ENCODE measurements at regions not wholly inside any gene's neighbourhood (a gene's known extent, or its start where the extent isn't known, plus 50 kb on each side); places are given as distances from the start of the nearest gene placed in this dataset.

DNA sequence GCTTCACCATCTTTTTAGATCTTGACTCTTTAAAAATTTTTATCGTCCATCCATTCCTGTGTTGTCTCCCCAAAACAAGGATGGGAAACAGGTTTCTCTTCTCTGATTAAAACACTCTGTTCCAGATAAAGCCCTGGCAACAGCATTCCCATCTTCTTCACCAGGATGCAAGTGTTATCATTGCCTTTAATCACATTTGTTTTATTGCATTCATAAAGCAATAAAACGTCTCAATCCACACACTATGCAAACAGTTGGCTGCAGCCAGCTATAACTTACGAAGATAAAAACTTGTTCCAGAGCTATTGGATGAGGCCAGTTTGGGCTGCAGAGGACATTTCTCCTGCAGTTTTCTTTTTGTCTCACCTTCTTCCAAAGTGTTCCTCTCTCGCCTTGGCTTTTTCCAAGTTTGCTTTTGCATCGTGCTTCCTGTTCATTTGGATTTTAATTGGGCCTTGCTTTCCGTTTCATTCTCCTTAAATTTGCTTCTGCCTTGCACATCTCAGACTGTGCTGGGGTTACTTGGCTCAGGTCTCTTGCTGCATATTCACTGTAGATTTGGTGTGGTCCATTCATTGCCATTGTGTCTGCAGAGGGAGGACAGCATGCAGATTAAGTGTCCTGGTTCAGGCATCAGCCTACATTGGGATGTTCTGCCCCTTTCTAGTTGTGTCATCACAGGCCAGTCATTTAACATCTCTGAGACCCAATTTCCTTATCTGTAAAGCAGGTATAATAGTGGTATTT, 136.5 kb upstream of the LIFR start (continued):
- TF ChIP-seq KDM1A (IDR thresholded peaks at IDR 0.05; ENCODE audit: borderline replicate concordance, low read length) (no peak), HDAC2 (IDR thresholded peaks at IDR 0.05; ENCODE audit: borderline replicate concordance in 1 of 2, low read depth in 2 of 2, low read length in 2 of 2) (no peak), BRCA1 (IDR thresholded peaks at IDR 0.05; ENCODE audit: low read depth, low read length) (no peak)
- TF ChIP-seq, protein P1, sequence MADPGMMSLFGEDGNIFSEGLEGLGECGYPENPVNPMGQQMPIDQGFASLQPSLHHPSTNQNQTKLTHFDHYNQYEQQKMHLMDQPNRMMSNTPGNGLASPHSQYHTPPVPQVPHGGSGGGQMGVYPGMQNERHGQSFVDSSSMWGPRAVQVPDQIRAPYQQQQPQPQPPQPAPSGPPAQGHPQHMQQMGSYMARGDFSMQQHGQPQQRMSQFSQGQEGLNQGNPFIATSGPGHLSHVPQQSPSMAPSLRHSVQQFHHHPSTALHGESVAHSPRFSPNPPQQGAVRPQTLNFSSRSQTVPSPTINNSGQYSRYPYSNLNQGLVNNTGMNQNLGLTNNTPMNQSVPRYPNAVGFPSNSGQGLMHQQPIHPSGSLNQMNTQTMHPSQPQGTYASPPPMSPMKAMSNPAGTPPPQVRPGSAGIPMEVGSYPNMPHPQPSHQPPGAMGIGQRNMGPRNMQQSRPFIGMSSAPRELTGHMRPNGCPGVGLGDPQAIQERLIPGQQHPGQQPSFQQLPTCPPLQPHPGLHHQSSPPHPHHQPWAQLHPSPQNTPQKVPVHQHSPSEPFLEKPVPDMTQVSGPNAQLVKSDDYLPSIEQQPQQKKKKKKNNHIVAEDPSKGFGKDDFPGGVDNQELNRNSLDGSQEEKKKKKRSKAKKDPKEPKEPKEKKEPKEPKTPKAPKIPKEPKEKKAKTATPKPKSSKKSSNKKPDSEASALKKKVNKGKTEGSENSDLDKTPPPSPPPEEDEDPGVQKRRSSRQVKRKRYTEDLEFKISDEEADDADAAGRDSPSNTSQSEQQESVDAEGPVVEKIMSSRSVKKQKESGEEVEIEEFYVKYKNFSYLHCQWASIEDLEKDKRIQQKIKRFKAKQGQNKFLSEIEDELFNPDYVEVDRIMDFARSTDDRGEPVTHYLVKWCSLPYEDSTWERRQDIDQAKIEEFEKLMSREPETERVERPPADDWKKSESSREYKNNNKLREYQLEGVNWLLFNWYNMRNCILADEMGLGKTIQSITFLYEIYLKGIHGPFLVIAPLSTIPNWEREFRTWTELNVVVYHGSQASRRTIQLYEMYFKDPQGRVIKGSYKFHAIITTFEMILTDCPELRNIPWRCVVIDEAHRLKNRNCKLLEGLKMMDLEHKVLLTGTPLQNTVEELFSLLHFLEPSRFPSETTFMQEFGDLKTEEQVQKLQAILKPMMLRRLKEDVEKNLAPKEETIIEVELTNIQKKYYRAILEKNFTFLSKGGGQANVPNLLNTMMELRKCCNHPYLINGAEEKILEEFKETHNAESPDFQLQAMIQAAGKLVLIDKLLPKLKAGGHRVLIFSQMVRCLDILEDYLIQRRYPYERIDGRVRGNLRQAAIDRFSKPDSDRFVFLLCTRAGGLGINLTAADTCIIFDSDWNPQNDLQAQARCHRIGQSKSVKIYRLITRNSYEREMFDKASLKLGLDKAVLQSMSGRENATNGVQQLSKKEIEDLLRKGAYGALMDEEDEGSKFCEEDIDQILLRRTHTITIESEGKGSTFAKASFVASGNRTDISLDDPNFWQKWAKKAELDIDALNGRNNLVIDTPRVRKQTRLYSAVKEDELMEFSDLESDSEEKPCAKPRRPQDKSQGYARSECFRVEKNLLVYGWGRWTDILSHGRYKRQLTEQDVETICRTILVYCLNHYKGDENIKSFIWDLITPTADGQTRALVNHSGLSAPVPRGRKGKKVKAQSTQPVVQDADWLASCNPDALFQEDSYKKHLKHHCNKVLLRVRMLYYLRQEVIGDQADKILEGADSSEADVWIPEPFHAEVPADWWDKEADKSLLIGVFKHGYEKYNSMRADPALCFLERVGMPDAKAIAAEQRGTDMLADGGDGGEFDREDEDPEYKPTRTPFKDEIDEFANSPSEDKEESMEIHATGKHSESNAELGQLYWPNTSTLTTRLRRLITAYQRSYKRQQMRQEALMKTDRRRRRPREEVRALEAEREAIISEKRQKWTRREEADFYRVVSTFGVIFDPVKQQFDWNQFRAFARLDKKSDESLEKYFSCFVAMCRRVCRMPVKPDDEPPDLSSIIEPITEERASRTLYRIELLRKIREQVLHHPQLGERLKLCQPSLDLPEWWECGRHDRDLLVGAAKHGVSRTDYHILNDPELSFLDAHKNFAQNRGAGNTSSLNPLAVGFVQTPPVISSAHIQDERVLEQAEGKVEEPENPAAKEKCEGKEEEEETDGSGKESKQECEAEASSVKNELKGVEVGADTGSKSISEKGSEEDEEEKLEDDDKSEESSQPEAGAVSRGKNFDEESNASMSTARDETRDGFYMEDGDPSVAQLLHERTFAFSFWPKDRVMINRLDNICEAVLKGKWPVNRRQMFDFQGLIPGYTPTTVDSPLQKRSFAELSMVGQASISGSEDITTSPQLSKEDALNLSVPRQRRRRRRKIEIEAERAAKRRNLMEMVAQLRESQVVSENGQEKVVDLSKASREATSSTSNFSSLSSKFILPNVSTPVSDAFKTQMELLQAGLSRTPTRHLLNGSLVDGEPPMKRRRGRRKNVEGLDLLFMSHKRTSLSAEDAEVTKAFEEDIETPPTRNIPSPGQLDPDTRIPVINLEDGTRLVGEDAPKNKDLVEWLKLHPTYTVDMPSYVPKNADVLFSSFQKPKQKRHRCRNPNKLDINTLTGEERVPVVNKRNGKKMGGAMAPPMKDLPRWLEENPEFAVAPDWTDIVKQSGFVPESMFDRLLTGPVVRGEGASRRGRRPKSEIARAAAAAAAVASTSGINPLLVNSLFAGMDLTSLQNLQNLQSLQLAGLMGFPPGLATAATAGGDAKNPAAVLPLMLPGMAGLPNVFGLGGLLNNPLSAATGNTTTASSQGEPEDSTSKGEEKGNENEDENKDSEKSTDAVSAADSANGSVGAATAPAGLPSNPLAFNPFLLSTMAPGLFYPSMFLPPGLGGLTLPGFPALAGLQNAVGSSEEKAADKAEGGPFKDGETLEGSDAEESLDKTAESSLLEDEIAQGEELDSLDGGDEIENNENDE (IDR thresholded peaks at IDR 0.05; ENCODE audit: insufficient replicate concordance, low read length), result no peak
- TF ChIP-seq, protein P2, sequence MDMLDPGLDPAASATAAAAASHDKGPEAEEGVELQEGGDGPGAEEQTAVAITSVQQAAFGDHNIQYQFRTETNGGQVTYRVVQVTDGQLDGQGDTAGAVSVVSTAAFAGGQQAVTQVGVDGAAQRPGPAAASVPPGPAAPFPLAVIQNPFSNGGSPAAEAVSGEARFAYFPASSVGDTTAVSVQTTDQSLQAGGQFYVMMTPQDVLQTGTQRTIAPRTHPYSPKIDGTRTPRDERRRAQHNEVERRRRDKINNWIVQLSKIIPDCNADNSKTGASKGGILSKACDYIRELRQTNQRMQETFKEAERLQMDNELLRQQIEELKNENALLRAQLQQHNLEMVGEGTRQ (IDR thresholded peaks at IDR 0.05; ENCODE audit: low read length), result no peak

Data from H1 (cell line).